ENCODE measurements at regions not wholly inside any gene's neighbourhood (a gene's known extent, or its start where the extent isn't known, plus 50 kb on each side); places are given as distances from the start of the nearest gene placed in this dataset.

GRCh38 chr10:90557385-90557784 lies 300.5 kb downstream of the HTR7 start:
- Mint-ChIP-seq H3K27ac (no peak overlapping the region), H3K9me3 (peaks cover 9% of the 10 kb centered on the region), H3K4me1 (no peaks in the 10 kb centered on the region), H3K27me3 (ENCODE audit: low read depth) (no peaks in the 10 kb centered on the region), H3K36me3 (ENCODE audit: low read depth) (no peaks in the 10 kb centered on the region), H3K4me3 (no peak overlapping the region)
- TF ChIP-seq CTCF (IDR thresholded peaks at IDR 0.05; ENCODE audit: unreplicated experiment in 3 of 3), result no peak

- Mint-ChIP-seq H3K27me3 (ENCODE audit: low read depth) (no peaks in the 10 kb centered on the region), H3K4me1 (no peaks in the 10 kb centered on the region), H3K27ac (no peak overlapping the region), H3K9me3 (peaks cover 9% of the 10 kb centered on the region), H3K4me3 (no peak overlapping the region), H3K36me3 (ENCODE audit: low read depth) (no peaks in the 10 kb centered on the region)
- TF ChIP-seq CTCF (IDR thresholded peaks at IDR 0.05; ENCODE audit: unreplicated experiment in 3 of 3), result no peak
Observed at GRCh38 chr10:90560331-90560730, 297.5 kb downstream of the HTR7 start.

- no peak overlapping the region for H3K4me3 Mint-ChIP-seq
- no peaks in the 10 kb centered on the region for H3K4me1 Mint-ChIP-seq
- no peaks in the 10 kb centered on the region for H3K36me3 Mint-ChIP-seq (ENCODE audit: low read depth)
- peaks cover 9% of the 10 kb centered on the region for H3K9me3 Mint-ChIP-seq
- no peaks in the 10 kb centered on the region for H3K27me3 Mint-ChIP-seq (ENCODE audit: low read depth)
- TF ChIP-seq CTCF (IDR thresholded peaks at IDR 0.05; ENCODE audit: unreplicated experiment in 3 of 3), result no peak
- H3K27ac Mint-ChIP-seq, result no peak overlapping the region
Observed at GRCh38 chr10:90561666-90562065, 296.2 kb downstream of the HTR7 start.

- no peak overlapping the region for H3K27ac Mint-ChIP-seq
- peak in 1 of 3 experiments; percentile 10 for TF ChIP-seq CTCF (IDR thresholded peaks at IDR 0.05; ENCODE audit: unreplicated experiment in 3 of 3)
- no peaks in the 10 kb centered on the region for H3K27me3 Mint-ChIP-seq (ENCODE audit: low read depth)
- H3K4me3 Mint-ChIP-seq, result no peak overlapping the region
- H3K4me1 Mint-ChIP-seq, result no peaks in the 10 kb centered on the region
- no peaks in the 10 kb centered on the region for H3K36me3 Mint-ChIP-seq (ENCODE audit: low read depth)
- H3K9me3 Mint-ChIP-seq, result peaks cover 3% of the 10 kb centered on the region
Observed at GRCh38 chr10:90571481-90572258, 286.2 kb downstream of the HTR7 start.

GRCh38 chr10:90575125-90575524 lies 282.7 kb downstream of the HTR7 start:
- Mint-ChIP-seq H3K36me3 (ENCODE audit: low read depth) (no peaks in the 10 kb centered on the region), H3K4me3 (no peak overlapping the region), H3K4me1 (no peaks in the 10 kb centered on the region), H3K27me3 (ENCODE audit: low read depth) (no peaks in the 10 kb centered on the region), H3K9me3 (peaks cover 7% of the 10 kb centered on the region), H3K27ac (no peak overlapping the region)
- TF ChIP-seq CTCF (IDR thresholded peaks at IDR 0.05; ENCODE audit: unreplicated experiment in 3 of 3), result no peak

GRCh38 chr10:90577569-90577968 lies 280.3 kb downstream of the HTR7 start:
- H3K36me3 Mint-ChIP-seq (ENCODE audit: low read depth), result no peaks in the 10 kb centered on the region
- H3K4me1 Mint-ChIP-seq, result no peaks in the 10 kb centered on the region
- no peak overlapping the region for H3K27ac Mint-ChIP-seq
- H3K9me3 Mint-ChIP-seq, result peaks cover 4% of the 10 kb centered on the region
- no peak for TF ChIP-seq CTCF (IDR thresholded peaks at IDR 0.05; ENCODE audit: unreplicated experiment in 3 of 3)
- no peak overlapping the region for H3K4me3 Mint-ChIP-seq
- H3K27me3 Mint-ChIP-seq (ENCODE audit: low read depth), result no peaks in the 10 kb centered on the region
